H9 (cell line): ENCODE measurements at regions not wholly inside any gene's neighbourhood (a gene's known extent, or its start where the extent isn't known, plus 50 kb on each side); places are given as distances from the start of the nearest gene placed in this dataset.

Source experiments
- DNase-seq: peaks from one replicate; pipeline ENCODE4 v3.0.0-alpha.2; 2017
- H2AFZ ChIP-seq: one replicate; pipeline ENCODE4 v1.6.1; 2013; ENCODE audit warnings: mild to moderate bottlenecking, low read length, control low read depth, moderate library complexity
- H2AK5ac ChIP-seq: 2 replicates; pipeline ENCODE4 v1.6.1; 2013; ENCODE audit warnings: low read length, control low read depth, mixed read lengths; ENCODE audit not compliant: insufficient read length
- H2BK120ac ChIP-seq: one replicate; pipeline ENCODE4 v1.6.1; 2013; ENCODE audit warnings: low read depth, mild to moderate bottlenecking, low read length, control low read depth, inconsistent platforms; ENCODE audit not compliant: poor library complexity, severe bottlenecking
- H2BK12ac ChIP-seq: 2 replicates; pipeline ENCODE4 v1.6.1; 2013; ENCODE audit warnings: low read length, control low read depth, mixed read lengths, low read depth; ENCODE audit not compliant: insufficient read length
- H2BK15ac ChIP-seq: 2 replicates; pipeline ENCODE4 v1.6.1; 2013; ENCODE audit warnings: low read depth, low read length, control low read depth
- H2BK20ac ChIP-seq: one replicate; pipeline ENCODE4 v1.6.1; 2013; ENCODE audit warnings: low read depth, mild to moderate bottlenecking, low read length, control low read depth, inconsistent platforms; ENCODE audit not compliant: poor library complexity, severe bottlenecking
- H2BK5ac ChIP-seq: 2 replicates; pipeline ENCODE4 v1.6.1; 2013; ENCODE audit warnings: low read length, control low read depth, mixed read lengths; ENCODE audit not compliant: insufficient read length
- H3K14ac ChIP-seq: 2 replicates; pipeline ENCODE4 v1.6.1; 2013; ENCODE audit warnings: low read length, control low read depth; ENCODE audit not compliant: insufficient read depth
- H3K18ac ChIP-seq: 2 replicates; pipeline ENCODE4 v1.6.1; 2013; ENCODE audit warnings: low read depth, mild to moderate bottlenecking, mixed read lengths, low read length, control low read depth; ENCODE audit not compliant: insufficient read length
- H3K23ac ChIP-seq: 2 replicates; pipeline ENCODE4 v1.6.1; 2013; ENCODE audit warnings: low read length, control low read depth, mixed read lengths, low read depth; ENCODE audit not compliant: insufficient read length
- H3K23me2 ChIP-seq: 2 replicates; pipeline ENCODE4 v1.6.1; 2013; ENCODE audit warnings: low read depth, mild to moderate bottlenecking, mixed read lengths, low read length, control low read depth; ENCODE audit not compliant: insufficient read length, poor library complexity, severe bottlenecking
- H3K27ac ChIP-seq: 2 replicates; pipeline ENCODE4 v1.5.1; 2013; ENCODE audit warnings: low read length, control low read depth, mixed read lengths, low read depth; ENCODE audit not compliant: insufficient read length
- H3K27me3 ChIP-seq: 2 replicates; pipeline ENCODE4 v1.6.1; 2013; ENCODE audit warnings: low read length, control low read depth, inconsistent platforms; ENCODE audit not compliant: insufficient read depth
- H3K4ac ChIP-seq: 2 replicates; pipeline ENCODE4 v1.6.1; 2013; ENCODE audit warnings: low read depth, mild to moderate bottlenecking, control low read depth, inconsistent platforms, low read length, moderate library complexity
- H3K4me1 ChIP-seq: 2 replicates; pipeline ENCODE4 v1.6.1; 2013; ENCODE audit warnings: low read length, control low read depth, inconsistent platforms; ENCODE audit not compliant: insufficient read depth
- H3K4me2 ChIP-seq: 2 replicates; pipeline ENCODE4 v1.6.1; 2013; ENCODE audit warnings: low read length, control low read depth, mixed read lengths; ENCODE audit not compliant: insufficient read length, insufficient read depth
- H3K56ac ChIP-seq: 2 replicates; pipeline ENCODE4 v1.6.1; 2013; ENCODE audit warnings: low read depth, mild to moderate bottlenecking, mixed read lengths, low read length, control low read depth; ENCODE audit not compliant: insufficient read length
- H3K79me1 ChIP-seq: 2 replicates; pipeline ENCODE4 v1.6.1; 2013; ENCODE audit warnings: low read depth, mild to moderate bottlenecking, moderate library complexity, low read length, control low read depth, inconsistent platforms; ENCODE audit not compliant: insufficient read depth, poor library complexity, severe bottlenecking
- H3K79me2 ChIP-seq: 2 replicates; pipeline ENCODE4 v1.6.1; 2013; ENCODE audit warnings: low read length, control low read depth, inconsistent platforms; ENCODE audit not compliant: insufficient read depth
- H3K9ac ChIP-seq: 2 replicates; pipeline ENCODE4 v1.6.1; 2013; ENCODE audit warnings: low read length, control low read depth, mixed read lengths; ENCODE audit not compliant: insufficient read length; ENCODE audit errors: extremely low read depth
- H3K9me3 ChIP-seq: one replicate; pipeline ENCODE4 v1.6.1; 2013; ENCODE audit warnings: low read depth, low read length, inconsistent platforms; ENCODE audit not compliant: control insufficient read depth
- H3T11ph ChIP-seq: one replicate; pipeline ENCODE4 v1.6.1; 2013; ENCODE audit warnings: mild to moderate bottlenecking, low read length, control low read depth, inconsistent platforms
- H4K20me1 ChIP-seq: one replicate; pipeline ENCODE4 v1.6.1; 2013; ENCODE audit not compliant: control insufficient read depth, insufficient read length, insufficient read depth
- H4K5ac ChIP-seq: 2 replicates; pipeline ENCODE4 v1.6.1; 2013; ENCODE audit warnings: low read depth, mild to moderate bottlenecking, mixed read lengths, low read length, control low read depth; ENCODE audit not compliant: insufficient read length
- H4K8ac ChIP-seq: replicated peaks from 2 replicates; pipeline ENCODE4 v1.6.1; 2013; ENCODE audit warnings: low read length, control low read depth, mixed read lengths, low read depth; ENCODE audit not compliant: insufficient read length
- H4K91ac ChIP-seq: 2 replicates; pipeline ENCODE4 v1.6.1; 2013; ENCODE audit warnings: low read depth, mild to moderate bottlenecking, moderate library complexity, mixed read lengths, low read length, control low read depth; ENCODE audit not compliant: insufficient read length
- H3K27ac Mint-ChIP-seq, 3 experiments: 2 replicates in 2 of 3; 3 replicates in 1 of 3; pipeline ENCODE4 v1.8.0; 2020 to 2021; ENCODE audit warnings: mixed read lengths in 3 of 3, mild to moderate bottlenecking in 1 of 3, moderate library complexity in 1 of 3
- H3K27me3 Mint-ChIP-seq: 2 replicates; pipeline ENCODE4 v1.8.0; 2021; ENCODE audit warnings: low read depth, mild to moderate bottlenecking, moderate library complexity, mixed read lengths
- H3K36me3 Mint-ChIP-seq, 3 experiments: 2 replicates in 2 of 3; 3 replicates in 1 of 3; pipeline ENCODE4 v1.8.0; 2020 to 2021; ENCODE audit warnings: low read depth in 3 of 3, mixed read lengths in 3 of 3; ENCODE audit not compliant: insufficient read depth in 1 of 3
- H3K4me1 Mint-ChIP-seq, 2 experiments: 2 replicates each; pipeline ENCODE4 v1.8.0; 2020; ENCODE audit warnings: mixed read lengths in 2 of 2
- H3K4me3 Mint-ChIP-seq, 2 experiments: 2 replicates in 1 of 2; 3 replicates in 1 of 2; pipeline ENCODE4 v1.8.0; 2020 to 2021; ENCODE audit warnings: mild to moderate bottlenecking in 2 of 2, mixed read lengths in 2 of 2, moderate library complexity in 1 of 2
- H3K9me3 Mint-ChIP-seq, 2 experiments: 2 replicates in 1 of 2; 3 replicates in 1 of 2; pipeline ENCODE4 v1.8.0; 2020; ENCODE audit warnings: mild to moderate bottlenecking in 2 of 2, mixed read lengths in 2 of 2, moderate library complexity in 1 of 2
- WGBS: extraction: QIAGEN DNeasy Blood & Tissue Kit; methylation state at CpG from one replicate; pipeline ENCODE4 v1.1.7; 2013; ENCODE audit warnings: missing lambda C conversion rate, low lambda C conversion rate, mixed read lengths; ENCODE audit not compliant: insufficient read length; ENCODE audit errors: extremely low coverage; 5-methylcytosine and 5-hydroxymethylcytosine counted together
- TF ChIP-seq, protein P1 (sequence below): fragments of 200-600 bp; sonication (generic); conservative IDR thresholded peaks from 3 replicates; pipeline ENCODE4 v1.8.0; 2021; ENCODE audit warnings: antibody characterized with exemption, mild to moderate bottlenecking

- no peaks in the 10 kb centered on the region for H4K20me1 ChIP-seq
- H2BK5ac ChIP-seq = no peak overlapping the region
- no peaks in the 10 kb centered on the region for H3K79me2 ChIP-seq
- no peak overlapping the region for H3K18ac ChIP-seq
- no peak overlapping the region for H4K8ac ChIP-seq
- no peak for DNase-seq
- Mint-ChIP-seq H3K9me3 (no peaks in the 10 kb centered on the region), H3K36me3 (no peaks in the 10 kb centered on the region), H3K27ac (peak overlapping the region in 1 of 3 experiments; percentile 80; a peak in 2 of 7 replicates), H3K27me3 (no peaks in the 10 kb centered on the region; the same call in 1 of the 2 replicates), H3K4me3 (no peak overlapping the region), H3K4me1 (peaks cover 6 to 16% of the 10 kb centered on the region in 2 experiments)
- H4K91ac ChIP-seq = no peak overlapping the region
- H3K56ac ChIP-seq = no peak overlapping the region
- H2BK15ac ChIP-seq = no peak overlapping the region
- H3K4ac ChIP-seq = no peak overlapping the region
- no peaks in the 10 kb centered on the region for H3K79me1 ChIP-seq
- WGBS = no CpG with 5 or more reads among the region's 4 CpGs
- TF ChIP-seq, protein P1, sequence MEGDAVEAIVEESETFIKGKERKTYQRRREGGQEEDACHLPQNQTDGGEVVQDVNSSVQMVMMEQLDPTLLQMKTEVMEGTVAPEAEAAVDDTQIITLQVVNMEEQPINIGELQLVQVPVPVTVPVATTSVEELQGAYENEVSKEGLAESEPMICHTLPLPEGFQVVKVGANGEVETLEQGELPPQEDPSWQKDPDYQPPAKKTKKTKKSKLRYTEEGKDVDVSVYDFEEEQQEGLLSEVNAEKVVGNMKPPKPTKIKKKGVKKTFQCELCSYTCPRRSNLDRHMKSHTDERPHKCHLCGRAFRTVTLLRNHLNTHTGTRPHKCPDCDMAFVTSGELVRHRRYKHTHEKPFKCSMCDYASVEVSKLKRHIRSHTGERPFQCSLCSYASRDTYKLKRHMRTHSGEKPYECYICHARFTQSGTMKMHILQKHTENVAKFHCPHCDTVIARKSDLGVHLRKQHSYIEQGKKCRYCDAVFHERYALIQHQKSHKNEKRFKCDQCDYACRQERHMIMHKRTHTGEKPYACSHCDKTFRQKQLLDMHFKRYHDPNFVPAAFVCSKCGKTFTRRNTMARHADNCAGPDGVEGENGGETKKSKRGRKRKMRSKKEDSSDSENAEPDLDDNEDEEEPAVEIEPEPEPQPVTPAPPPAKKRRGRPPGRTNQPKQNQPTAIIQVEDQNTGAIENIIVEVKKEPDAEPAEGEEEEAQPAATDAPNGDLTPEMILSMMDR = no peak
- H2AK5ac ChIP-seq = no peak overlapping the region
- H3K9me3 ChIP-seq = no peaks in the 10 kb centered on the region
- H2BK12ac ChIP-seq = no peak overlapping the region
- H2AFZ ChIP-seq = no peak overlapping the region
- no peaks in the 10 kb centered on the region for H3K27me3 ChIP-seq
- H3K9ac ChIP-seq = no peak overlapping the region
- H3K23me2 ChIP-seq = no peaks in the 10 kb centered on the region
- H2BK20ac ChIP-seq = no peak overlapping the region
- H2BK120ac ChIP-seq = no peak overlapping the region
- H3T11ph ChIP-seq = no peak overlapping the region
- H3K14ac ChIP-seq = no peak overlapping the region
- H3K27ac ChIP-seq = no peak overlapping the region
- no peak overlapping the region for H3K4me2 ChIP-seq
- H3K4me1 ChIP-seq = no peaks in the 10 kb centered on the region
- H4K5ac ChIP-seq = no peak overlapping the region
- H3K23ac ChIP-seq = no peak overlapping the region
These were observed 192.6 kb upstream of the PRICKLE2 start for GRCh38 chr3:64417816-64418215.
